Adrenal gland (tissue), 9 donors: ENCODE measurements at regions not wholly inside any gene's neighbourhood (a gene's known extent, or its start where the extent isn't known, plus 50 kb on each side); places are given as distances from the start of the nearest gene placed in this dataset.

ENCODE experiments used
- DNase-seq, 7 donors: peaks; one replicate each; pipeline ENCODE4 v3.0.0-alpha.2; 2019 to 2020
- H3K27ac ChIP-seq, 5 donors: fragments of 200-600 bp; sonication (generic) in 4 of 5; 1 replicate in 3 of 5; 2 replicates in 2 of 5; pipeline versions ENCODE4 v1.5.1 to v1.8.0; 2016 to 2020; ENCODE audit warnings: mild to moderate bottlenecking in 1 of 5
- H3K27me3 ChIP-seq: fragments of 200-600 bp; 2 replicates; pipeline ENCODE4 v1.8.0; 2021
- H3K36me3 ChIP-seq, 2 donors: fragments of 200-600 bp; replicated peaks in 1 of 2; 1 replicate in 1 of 2; 2 replicates in 1 of 2; pipeline versions ENCODE4 v1.5.1 to v1.8.0; 2018 to 2022
- H3K4me1 ChIP-seq, 2 donors: fragments of 200-600 bp; replicated peaks in 1 of 2; 1 replicate in 1 of 2; 2 replicates in 1 of 2; pipeline versions ENCODE4 v1.5.1 to v1.8.0; 2018 to 2021
- H3K4me3 ChIP-seq, 4 donors: fragments of 200-600 bp; sonication (generic) in 3 of 4; one replicate each; pipeline ENCODE4 v1.5.1; 2016 to 2018
- H3K9me3 ChIP-seq, 3 donors: fragments of 200-600 bp; sonication (generic) in 1 of 3; replicated peaks in 1 of 3; 1 replicate in 2 of 3; 2 replicates in 1 of 3; pipeline versions ENCODE4 v1.5.1 to v1.8.0; 2016 to 2021
- CTCF ChIP-seq, 6 experiments: fragments of 450-650 bp in 4 of 6; fragments of 200-600 bp in 2 of 6; sonication (generic) in 1 of 6; IDR thresholded peaks; 1 replicate in 5 of 6; 2 replicates in 1 of 6; pipeline versions ENCODE4 v1.5.1 to v1.8.0; 2016 to 2021; ENCODE audit warnings: antibody characterized with exemption in 6 of 6, mild to moderate bottlenecking in 2 of 6, moderate library complexity in 1 of 6
- POLR2A ChIP-seq, 2 donors: fragments of 450-650 bp; IDR thresholded peaks; one replicate each; pipeline ENCODE4 v1.6.1; 2017; ENCODE audit warnings: antibody characterized with exemption in 2 of 2, mild to moderate bottlenecking in 2 of 2, moderate library complexity in 1 of 2
- WGBS, 4 donors: extraction: QIAGEN DNeasy Blood & Tissue Kit in 2 of 4; methylation state at CpG; one replicate each; pipeline versions ENCODE4 v1.1.5 to v1.1.7; 2013 to 2017; 5-methylcytosine and 5-hydroxymethylcytosine counted together
- intact Hi-C, 2 donors: fragments of 100-400 bp; cut with DNase I; formaldehyde crosslinking; loops; one replicate each; pipeline versions ENCODE4 v1.14.1 to v1.15.0; 2022 to 2023
- donor health status: healthy with polysubstance abuse.
- donor health status: Bipolar disorder and iron deficiency.
- donor health status: DM: yes; HTN: yes; CAD: no.
- donor health status: DM: no; HTN: no; CAD: no.
- donor health status: DM: no; HTN: no; CAD: no.

DNA sequence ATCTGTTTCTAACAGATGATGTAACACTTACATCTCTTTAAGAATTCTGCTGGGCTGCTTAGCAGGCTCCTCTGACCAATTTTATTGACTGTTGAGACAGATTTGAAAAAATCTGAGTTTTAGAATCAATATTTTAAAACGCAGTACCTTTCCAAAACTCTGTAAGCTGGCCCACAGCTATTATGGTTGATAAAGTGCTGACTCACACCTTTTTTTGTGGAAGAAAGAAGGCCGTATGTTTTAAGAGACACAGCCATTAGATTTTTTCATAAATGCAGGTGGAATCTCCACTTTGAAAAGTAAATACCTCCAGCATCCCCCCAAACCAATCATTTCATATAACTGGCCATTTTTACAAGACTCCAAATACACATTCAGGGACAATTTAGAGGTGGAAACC lies 82.2 kb downstream of the TBXT start:
- TF ChIP-seq CTCF (IDR thresholded peaks at IDR 0.05) (no peak), POLR2A (IDR thresholded peaks at IDR 0.05) (no peak)
- H3K4me1 ChIP-seq, result no peaks in the 10 kb centered on the region
- intact Hi-C loops, result no loop called here
- no peaks in the 10 kb centered on the region for H3K27me3 ChIP-seq
- 40 to 63% (median 47%) methylated on average over 2 of the region's 2 CpGs for WGBS, 4 donors
- no peak for DNase-seq
- no peak overlapping the region for H3K4me3 ChIP-seq
- no peak overlapping the region for H3K27ac ChIP-seq
- H3K9me3 ChIP-seq, result no peaks in the 10 kb centered on the region
- no peaks in the 10 kb centered on the region for H3K36me3 ChIP-seq

GRCh38 chr6:166084951-166085350 lies 82.7 kb downstream of the TBXT start:
- Histone ChIP-seq H3K36me3 (no peaks in the 10 kb centered on the region), H3K27me3 (no peaks in the 10 kb centered on the region), H3K4me3 (no peak overlapping the region), H3K27ac (no peak overlapping the region), H3K4me1 (no peaks in the 10 kb centered on the region), H3K9me3 (no peaks in the 10 kb centered on the region)
- intact Hi-C loops, result no loop called here
- DNase-seq, result no peak
- no peak for TF ChIP-seq POLR2A (IDR thresholded peaks at IDR 0.05)
- TF ChIP-seq CTCF (IDR thresholded peaks at IDR 0.05), result no peak
- 67 to 73% (median 70%) methylated on average over 2 of the region's 2 CpGs for WGBS, 4 donors

DNA sequence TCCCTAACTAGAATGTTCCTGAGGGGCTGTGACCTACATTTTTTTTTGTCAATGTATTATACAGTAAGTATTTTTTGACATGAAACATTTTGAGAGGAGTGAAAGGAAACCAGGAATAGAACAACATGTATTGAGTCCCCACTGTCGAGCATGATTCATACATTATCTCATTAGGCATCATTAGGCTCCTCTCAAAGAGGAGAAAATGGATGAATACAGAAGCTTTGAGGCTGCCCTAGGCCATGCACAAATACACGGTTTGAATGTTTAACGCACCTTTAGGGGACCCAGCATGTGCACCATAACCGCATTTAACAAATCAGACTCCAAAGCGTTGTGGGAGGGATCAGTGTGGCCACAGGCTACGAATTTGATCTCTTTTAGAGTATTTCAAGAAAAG lies 87.8 kb downstream of the TBXT start:
- TF ChIP-seq POLR2A (IDR thresholded peaks at IDR 0.05), result no peak
- no peak for TF ChIP-seq CTCF (IDR thresholded peaks at IDR 0.05)
- no peaks in the 10 kb centered on the region for H3K27me3 ChIP-seq
- H3K9me3 ChIP-seq, result no peaks in the 10 kb centered on the region
- intact Hi-C loops, result no loop called here
- WGBS, 4 donors, result 75 to 86% (median 79%) methylated on average over 6 of the region's 6 CpGs
- DNase-seq, result no peak
- H3K27ac ChIP-seq, result no peak overlapping the region
- H3K4me1 ChIP-seq, result no peaks in the 10 kb centered on the region
- no peak overlapping the region for H3K4me3 ChIP-seq
- H3K36me3 ChIP-seq, result no peaks in the 10 kb centered on the region

- intact Hi-C loops, result no loop called here
- no peaks in the 10 kb centered on the region for H3K4me1 ChIP-seq
- no peak for TF ChIP-seq CTCF (IDR thresholded peaks at IDR 0.05)
- TF ChIP-seq POLR2A (IDR thresholded peaks at IDR 0.05), result no peak
- H3K27me3 ChIP-seq, result no peaks in the 10 kb centered on the region
- WGBS, 4 donors, result 71 to 78% (median 73%) methylated on average over 3 of the region's 3 CpGs
- H3K27ac ChIP-seq, result no peak overlapping the region
- DNase-seq, result no peak
- H3K9me3 ChIP-seq, result no peaks in the 10 kb centered on the region
- H3K36me3 ChIP-seq, result no peaks in the 10 kb centered on the region
- no peak overlapping the region for H3K4me3 ChIP-seq
Observed at GRCh38 chr6:166078294-166078693, 89.4 kb downstream of the TBXT start.
